SIG-M5 treated with dmso at 0.1 percent for 504 hours (cell line): ENCODE measurements at regions not wholly inside any gene's neighbourhood (a gene's known extent, or its start where the extent isn't known, plus 50 kb on each side); places are given as distances from the start of the nearest gene placed in this dataset.
"Not testable (repeated sequence)": the region's sequence is repeated elsewhere in the genome, so short reads cannot be mapped to it uniquely, and the experiment has no call there.

Experiments
- DNase-seq: peaks from one replicate; lab custom pipeline; 2025; ENCODE audit not compliant: unreplicated experiment; lab: John Stamatoyannopoulos, UW

GRCh38 chr1:238485057-238485911, 594.6 kb upstream of the ZP4 start:
- no peak for DNase-seq

DNA sequence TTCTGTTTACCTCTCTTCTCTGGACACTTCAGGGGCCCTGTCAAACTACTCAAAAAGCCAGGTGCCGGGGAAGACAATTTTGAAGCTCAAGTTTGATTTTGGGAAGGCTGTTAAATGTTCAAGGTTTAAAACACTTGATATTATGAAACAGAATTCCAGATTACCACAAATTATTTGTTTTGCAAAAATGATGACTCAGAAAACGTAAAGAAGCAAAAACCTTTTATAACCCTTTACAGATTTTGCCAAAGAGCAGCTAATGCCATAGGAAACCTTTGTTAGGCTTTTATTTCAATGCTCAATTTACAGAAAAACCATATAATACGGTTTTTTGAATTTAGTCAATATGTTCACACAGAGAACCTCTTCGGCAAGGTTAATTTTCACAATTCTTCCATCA, 593.4 kb upstream of the ZP4 start:
- no peak for DNase-seq

GRCh38 chr1:238476841-238477240, 586.1 kb upstream of the ZP4 start:
- DNase-seq = no peak

- no peak for DNase-seq
These were observed 585.0 kb upstream of the ZP4 start for GRCh38 chr1:238475712-238476111.

DNA sequence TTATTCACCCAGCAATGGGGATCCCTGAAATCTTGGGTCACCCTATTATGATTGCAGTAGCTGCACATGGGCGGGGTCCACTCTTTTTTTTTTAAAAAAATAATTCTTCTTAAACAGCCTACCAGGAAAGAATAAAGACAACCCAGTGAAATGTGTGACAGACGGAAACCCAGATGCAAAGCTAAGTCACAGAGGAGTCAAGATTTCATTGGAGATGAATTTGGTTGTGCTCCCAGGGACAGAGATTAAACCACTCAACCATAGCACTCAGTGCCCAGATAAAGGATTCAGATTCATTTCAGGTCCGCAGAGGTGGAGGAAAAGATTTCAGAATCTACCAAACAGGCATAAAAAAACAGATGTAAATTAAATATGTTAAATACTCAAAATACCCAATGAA, 583.5 kb upstream of the ZP4 start:
- no peak for DNase-seq

- no peak for DNase-seq
These were observed 578.5 kb upstream of the ZP4 start for GRCh38 chr1:238469146-238469631.

- no peak for DNase-seq
These were observed 577.3 kb upstream of the ZP4 start for GRCh38 chr1:238468068-238468467.

GRCh38 chr1:238466459-238466858, 575.7 kb upstream of the ZP4 start:
- DNase-seq = no peak

- DNase-seq = no peak
These were observed 574.7 kb upstream of the ZP4 start for GRCh38 chr1:238465449-238465848.

GRCh38 chr1:238458899-238459298, 568.2 kb upstream of the ZP4 start:
- no peak for DNase-seq

DNA sequence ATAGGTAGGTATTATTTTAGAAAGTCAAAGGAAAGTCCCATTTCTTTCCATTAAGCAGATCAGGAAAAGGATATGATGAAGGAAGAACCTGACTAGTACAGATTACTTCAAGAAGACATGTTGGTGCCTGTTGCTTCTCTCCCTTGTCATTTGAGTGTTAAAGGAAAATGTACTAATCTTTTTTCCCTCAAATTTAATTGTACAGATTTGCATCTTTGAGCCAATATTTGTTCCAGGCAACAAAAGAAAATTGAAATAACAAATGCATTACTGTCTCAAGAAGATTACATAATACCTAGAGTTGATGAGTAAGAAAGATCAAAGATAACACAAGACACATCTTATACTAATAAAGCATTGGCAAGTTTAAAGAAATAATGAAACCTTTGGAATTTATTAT, 566.9 kb upstream of the ZP4 start:
- no peak for DNase-seq

GRCh38 chr1:238451781-238452310, 561.1 kb upstream of the ZP4 start:
- DNase-seq = no peak

- no peak for DNase-seq
These were observed 560.3 kb upstream of the ZP4 start for GRCh38 chr1:238450976-238451375.

- DNase-seq = no peak
These were observed 553.0 kb upstream of the ZP4 start for GRCh38 chr1:238443687-238444086.

- no peak for DNase-seq
These were observed 548.8 kb upstream of the ZP4 start for GRCh38 chr1:238439511-238439910.

GRCh38 chr1:238438311-238439270, 547.9 kb upstream of the ZP4 start:
- DNase-seq = no peak

DNA sequence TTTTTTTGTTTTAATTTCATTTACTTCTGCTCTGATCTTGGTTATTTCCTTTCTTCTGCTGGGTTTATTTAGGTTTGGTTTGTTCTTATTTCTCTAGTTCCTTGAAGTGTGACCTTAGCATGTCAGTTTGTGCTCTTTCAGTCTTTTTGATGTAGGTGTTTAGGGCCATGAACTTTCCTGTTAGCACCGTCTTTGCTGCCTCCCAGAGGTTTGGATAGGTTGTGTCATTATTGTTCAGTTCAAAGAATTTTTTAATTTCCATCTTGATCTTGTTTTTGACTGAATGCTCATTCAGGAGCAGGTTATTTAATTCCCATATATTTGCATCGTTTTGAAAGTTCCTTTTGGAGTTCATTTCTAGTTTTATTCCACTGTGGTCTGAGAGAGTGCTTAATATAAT, 539.0 kb upstream of the ZP4 start:
- not testable (repeated sequence) for DNase-seq

DNA sequence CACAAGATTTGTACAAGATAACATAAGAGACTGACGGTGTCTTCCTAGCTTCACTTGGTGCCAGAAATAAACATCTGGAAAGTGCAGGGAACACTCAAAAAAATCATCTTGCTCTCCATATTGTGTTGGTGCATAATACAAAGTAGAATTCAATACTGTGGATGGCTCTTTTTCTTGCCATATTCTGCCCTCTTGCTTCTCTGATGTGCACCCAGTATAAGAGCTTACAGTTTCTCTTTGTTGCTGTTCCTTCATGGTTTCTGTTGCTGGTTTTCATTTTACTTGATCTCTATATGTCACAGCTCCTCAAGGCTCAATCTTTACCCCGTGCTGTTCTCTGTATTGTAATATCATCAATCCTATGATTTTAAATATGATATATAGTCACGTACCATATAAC, 528.5 kb upstream of the ZP4 start:
- no peak for DNase-seq

DNA sequence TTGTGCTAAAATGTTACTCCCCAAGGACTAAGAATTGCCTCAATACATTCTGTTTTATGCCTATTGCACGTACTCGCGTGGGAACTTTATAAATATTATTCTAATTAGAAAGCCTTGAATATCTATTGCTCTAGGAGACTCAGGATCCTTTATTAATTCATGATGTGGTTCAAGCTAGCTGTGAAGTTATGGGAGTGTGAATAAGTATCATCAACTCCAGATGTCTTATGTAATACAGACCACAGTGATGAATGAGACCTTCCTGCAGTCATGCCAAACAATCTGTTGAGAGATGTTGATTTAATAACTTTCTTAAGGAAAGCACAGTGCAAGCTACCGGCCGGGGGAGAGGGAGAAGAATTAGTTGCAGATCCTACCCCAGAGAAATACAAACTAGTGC, 519.2 kb upstream of the ZP4 start:
- no peak for DNase-seq

- peak; percentile 3 for DNase-seq
These were observed 518.6 kb upstream of the ZP4 start for GRCh38 chr1:238409191-238409850.

DNA sequence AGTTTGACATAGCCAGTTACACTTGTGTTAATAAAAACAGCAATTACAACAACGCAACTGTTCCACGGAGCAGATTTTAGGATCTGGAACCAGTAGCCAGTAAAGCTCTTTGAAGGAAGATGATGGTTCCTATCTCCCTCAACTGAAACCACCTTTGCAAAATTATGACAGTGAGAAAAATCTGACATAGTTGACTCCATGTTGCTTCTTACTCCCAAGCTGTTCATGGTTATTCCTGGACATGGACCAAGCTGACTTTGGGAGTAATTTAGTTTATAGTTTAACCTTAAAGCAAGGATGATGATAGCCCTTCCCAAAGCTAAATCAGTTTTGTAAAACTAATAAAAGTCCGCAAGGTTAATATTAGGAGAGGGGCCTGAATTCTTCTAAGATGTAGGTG, 518.0 kb upstream of the ZP4 start:
- no peak for DNase-seq
